H1 (cell line): ENCODE measurements at regions not wholly inside any gene's neighbourhood (a gene's known extent, or its start where the extent isn't known, plus 50 kb on each side); places are given as distances from the start of the nearest gene placed in this dataset.

Experiments
- ASH2L ChIP-seq: fragments of 200-600, 300-600 bp; sonication (generic); IDR thresholded peaks from one replicate; pipeline ENCODE4 v1.7.1; 2017; ENCODE audit warnings: low read length
- EGR1 ChIP-seq: IDR thresholded peaks from 2 replicates; pipeline ENCODE4 v1.6.1; 2011; ENCODE audit warnings: low read depth, low read length, borderline replicate concordance
- EZH2 ChIP-seq: fragments of 200-600 bp; sonication (generic); IDR thresholded peaks from 2 replicates; pipeline ENCODE4 v1.7.1; 2012; ENCODE audit warnings: low read depth, mild to moderate bottlenecking, moderate library complexity, low read length, inconsistent platforms; ENCODE audit not compliant: severe bottlenecking
- HDAC6 ChIP-seq: IDR thresholded peaks from one replicate; pipeline ENCODE4 v1.7.1; 2012; ENCODE audit warnings: low read depth, mild to moderate bottlenecking, inconsistent platforms, low read length, moderate library complexity
- JUN ChIP-seq: IDR thresholded peaks from 2 replicates; pipeline ENCODE4 v1.6.1; 2011; ENCODE audit warnings: low read depth, mild to moderate bottlenecking, improper control_type of control experiment, low read length
- KDM5A ChIP-seq: fragments of 200-600 bp; IDR thresholded peaks from 2 replicates; pipeline ENCODE4 v1.7.1; 2012; ENCODE audit warnings: mild to moderate bottlenecking, low read length, inconsistent platforms, mixed read lengths
- POLR2A ChIP-seq, 2 experiments: IDR thresholded peaks; 1 replicate in 1 of 2; 2 replicates in 1 of 2; pipeline ENCODE4 v1.6.1; 2011; ENCODE audit warnings: low read depth in 2 of 2, low read length in 2 of 2, mild to moderate bottlenecking in 2 of 2; ENCODE audit errors: control extremely low read depth in 1 of 2
- POLR2AphosphoS5 ChIP-seq: IDR thresholded peaks from 2 replicates; pipeline ENCODE4 v1.6.1; 2011; ENCODE audit warnings: low read depth, low read length
- SIX5 ChIP-seq: IDR thresholded peaks from 2 replicates; pipeline ENCODE4 v1.6.1; 2011; ENCODE audit warnings: mild to moderate bottlenecking, low read depth, low read length
- SP1 ChIP-seq: IDR thresholded peaks from 2 replicates; pipeline ENCODE4 v1.6.1; 2011; ENCODE audit warnings: low read depth, low read length
- TEAD4 ChIP-seq: IDR thresholded peaks from 2 replicates; pipeline ENCODE4 v1.6.1; 2012; ENCODE audit warnings: low read depth, low read length, inconsistent platforms, mixed read lengths
- TF ChIP-seq, protein P1 (sequence below), 3 experiments: IDR thresholded peaks; 1 replicate in 2 of 3; 2 replicates in 1 of 3; pipeline versions ENCODE4 v1.5.1 to v1.6.1; 2011; ENCODE audit warnings: low read length in 3 of 3, mild to moderate bottlenecking in 3 of 3, inconsistent platforms in 2 of 3, low read depth in 1 of 3, moderate library complexity in 1 of 3; ENCODE audit not compliant: insufficient read depth in 1 of 3; ENCODE audit errors: control extremely low read depth in 1 of 3
- TF ChIP-seq, protein P2 (sequence below): IDR thresholded peaks from 2 replicates; pipeline ENCODE4 v1.6.1; 2011; ENCODE audit warnings: low read length, improper control_type of control experiment

DNA sequence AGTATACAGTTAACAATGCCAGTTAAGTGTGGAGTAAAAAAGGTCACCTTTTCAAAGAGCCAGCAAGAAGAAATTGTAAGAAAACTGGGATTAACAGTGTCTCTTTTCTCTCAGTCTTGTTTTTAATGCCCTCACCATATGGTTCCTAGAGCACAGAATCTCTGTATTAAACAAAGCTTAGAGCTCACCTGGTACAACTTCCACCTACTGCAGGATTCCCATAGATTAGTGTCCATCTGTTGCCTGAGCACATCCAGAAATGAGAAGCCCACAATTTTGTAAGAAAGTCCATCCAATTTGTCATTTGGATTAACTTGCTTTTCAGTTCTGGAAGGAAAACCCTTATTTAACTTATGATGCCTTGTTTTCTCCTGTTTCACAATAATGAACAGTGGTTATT lies 1037.1 kb downstream of the STPG2 start:
- TF ChIP-seq, protein P1, sequence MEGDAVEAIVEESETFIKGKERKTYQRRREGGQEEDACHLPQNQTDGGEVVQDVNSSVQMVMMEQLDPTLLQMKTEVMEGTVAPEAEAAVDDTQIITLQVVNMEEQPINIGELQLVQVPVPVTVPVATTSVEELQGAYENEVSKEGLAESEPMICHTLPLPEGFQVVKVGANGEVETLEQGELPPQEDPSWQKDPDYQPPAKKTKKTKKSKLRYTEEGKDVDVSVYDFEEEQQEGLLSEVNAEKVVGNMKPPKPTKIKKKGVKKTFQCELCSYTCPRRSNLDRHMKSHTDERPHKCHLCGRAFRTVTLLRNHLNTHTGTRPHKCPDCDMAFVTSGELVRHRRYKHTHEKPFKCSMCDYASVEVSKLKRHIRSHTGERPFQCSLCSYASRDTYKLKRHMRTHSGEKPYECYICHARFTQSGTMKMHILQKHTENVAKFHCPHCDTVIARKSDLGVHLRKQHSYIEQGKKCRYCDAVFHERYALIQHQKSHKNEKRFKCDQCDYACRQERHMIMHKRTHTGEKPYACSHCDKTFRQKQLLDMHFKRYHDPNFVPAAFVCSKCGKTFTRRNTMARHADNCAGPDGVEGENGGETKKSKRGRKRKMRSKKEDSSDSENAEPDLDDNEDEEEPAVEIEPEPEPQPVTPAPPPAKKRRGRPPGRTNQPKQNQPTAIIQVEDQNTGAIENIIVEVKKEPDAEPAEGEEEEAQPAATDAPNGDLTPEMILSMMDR (IDR thresholded peaks at IDR 0.05; ENCODE audit: control extremely low read depth in 1 of 3, insufficient read depth in 1 of 3, low read depth in 1 of 3, low read length in 3 of 3), result no peak
- TF ChIP-seq, protein P2, sequence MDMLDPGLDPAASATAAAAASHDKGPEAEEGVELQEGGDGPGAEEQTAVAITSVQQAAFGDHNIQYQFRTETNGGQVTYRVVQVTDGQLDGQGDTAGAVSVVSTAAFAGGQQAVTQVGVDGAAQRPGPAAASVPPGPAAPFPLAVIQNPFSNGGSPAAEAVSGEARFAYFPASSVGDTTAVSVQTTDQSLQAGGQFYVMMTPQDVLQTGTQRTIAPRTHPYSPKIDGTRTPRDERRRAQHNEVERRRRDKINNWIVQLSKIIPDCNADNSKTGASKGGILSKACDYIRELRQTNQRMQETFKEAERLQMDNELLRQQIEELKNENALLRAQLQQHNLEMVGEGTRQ, result no peak
- TF ChIP-seq JUN (no peak), ASH2L (no peak), SP1 (no peak), POLR2A (IDR thresholded peaks at IDR 0.05; ENCODE audit: control extremely low read depth in 1 of 2, low read depth in 2 of 2, low read length in 2 of 2) (no peak), TEAD4 (no peak), POLR2AphosphoS5 (no peak), KDM5A (no peak), HDAC6 (no peak), SIX5 (no peak), EGR1 (no peak), EZH2 (no peak)
